ENCODE measurements at regions not wholly inside any gene's neighbourhood (a gene's known extent, or its start where the extent isn't known, plus 50 kb on each side); places are given as distances from the start of the nearest gene placed in this dataset.

- TF ChIP-seq PBX3 (IDR thresholded peaks at IDR 0.05) (no peak), EP300 (IDR thresholded peaks at IDR 0.05) (no peak), RFX5 (IDR thresholded peaks at IDR 0.05) (no peak), NFE2L2 (conservative IDR thresholded peaks at IDR 0.05; ENCODE audit: low read length) (no peak), NPAS2 (CRISPR knock-in tag; IDR thresholded peaks at IDR 0.05; ENCODE audit: borderline replicate concordance) (no peak), CTCF (IDR thresholded peaks at IDR 0.05) (no peak), GATA3 (IDR thresholded peaks at IDR 0.05; ENCODE audit: borderline replicate concordance) (no peak), SMC3 (IDR thresholded peaks at IDR 0.05) (no peak), REST (IDR thresholded peaks at IDR 0.05) (no peak), HDAC2 (IDR thresholded peaks at IDR 0.05) (no peak), ZFP36 (IDR thresholded peaks at IDR 0.05; ENCODE audit: borderline replicate concordance, partially characterized antibody) (no peak)
These were observed 253.8 kb upstream of the IGF1R start for GRCh38 chr15:98394546-98394945.

Data from A549 (cell line).